ENCODE measurements at regions not wholly inside any gene's neighbourhood (a gene's known extent, or its start where the extent isn't known, plus 50 kb on each side); places are given as distances from the start of the nearest gene placed in this dataset.

DNA sequence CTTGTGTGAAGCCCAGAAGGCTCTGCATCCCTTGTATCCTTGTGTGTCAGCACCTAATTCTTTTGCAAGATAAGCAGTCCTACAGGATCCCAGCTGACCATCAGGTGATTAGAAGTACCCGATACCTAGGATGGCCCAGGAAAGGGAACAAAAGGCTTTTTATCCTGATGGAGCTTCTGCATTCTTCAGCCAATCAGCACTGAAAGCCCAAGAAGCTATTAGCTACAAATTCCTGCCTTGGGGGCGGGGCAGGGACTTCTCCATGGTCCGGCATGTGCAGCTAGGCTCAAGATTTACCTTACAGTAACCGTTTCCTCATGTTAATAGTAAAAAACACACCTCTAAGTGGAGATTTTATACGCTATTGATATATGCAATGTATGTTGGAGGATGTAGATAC lies 264.6 kb upstream of the THUMPD2 start:
- no peak overlapping the region for H3K4me3 ChIP-seq
- H3K9me3 ChIP-seq (ENCODE audit: low read depth, low read length): no peaks in the 10 kb centered on the region

DNA sequence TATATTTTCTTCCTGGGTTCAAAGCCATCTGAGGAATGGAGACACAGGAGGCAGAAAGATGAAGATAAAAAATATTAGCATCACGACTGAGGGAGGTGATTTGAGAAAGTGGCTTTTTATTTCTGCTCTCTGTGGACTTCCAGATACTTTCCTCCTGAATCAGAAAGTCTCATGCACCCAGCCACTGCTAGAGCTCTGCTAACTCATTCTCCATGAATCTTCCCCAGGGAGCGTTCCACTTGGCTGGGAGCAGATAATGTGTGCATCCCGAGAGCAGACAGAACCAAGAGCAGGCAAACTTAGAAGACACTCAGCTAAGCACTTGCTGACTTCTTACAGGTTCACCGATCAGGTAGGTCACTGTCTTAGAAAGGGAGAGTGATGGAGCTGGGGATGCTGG lies 264.1 kb upstream of the THUMPD2 start:
- no peaks in the 10 kb centered on the region for H3K9me3 ChIP-seq (ENCODE audit: low read depth, low read length)
- no peak overlapping the region for H3K4me3 ChIP-seq
- no peak overlapping the region for H3K27ac ChIP-seq
- H3K9ac ChIP-seq (ENCODE audit: insufficient read length): no peak overlapping the region
- no peaks in the 10 kb centered on the region for H3K36me3 ChIP-seq (ENCODE audit: insufficient read depth, low read length)
- DNase-seq (ENCODE audit: low read depth, low spot score): no peak
- TF ChIP-seq EZH2 (IDR thresholded peaks at IDR 0.05): no peak
- TF ChIP-seq POLR2AphosphoS5 (IDR thresholded peaks at IDR 0.05; ENCODE audit: borderline replicate concordance, low read depth, low read length): no peak
- no peak for TF ChIP-seq FOXP2 (optimal IDR thresholded peaks at IDR 0.05; ENCODE audit: control extremely low read depth, extremely low read length, insufficient read depth)

More for the DNA sequence above, 264.6 kb upstream of the THUMPD2 start:
- no peak for DNase-seq (ENCODE audit: low read depth, low spot score)
- no peak overlapping the region for H3K9ac ChIP-seq (ENCODE audit: insufficient read length)
- H3K27ac ChIP-seq: no peak overlapping the region
- no peak for TF ChIP-seq POLR2AphosphoS5 (IDR thresholded peaks at IDR 0.05; ENCODE audit: borderline replicate concordance, low read depth, low read length)
- no peaks in the 10 kb centered on the region for H3K36me3 ChIP-seq (ENCODE audit: insufficient read depth, low read length)

DNA sequence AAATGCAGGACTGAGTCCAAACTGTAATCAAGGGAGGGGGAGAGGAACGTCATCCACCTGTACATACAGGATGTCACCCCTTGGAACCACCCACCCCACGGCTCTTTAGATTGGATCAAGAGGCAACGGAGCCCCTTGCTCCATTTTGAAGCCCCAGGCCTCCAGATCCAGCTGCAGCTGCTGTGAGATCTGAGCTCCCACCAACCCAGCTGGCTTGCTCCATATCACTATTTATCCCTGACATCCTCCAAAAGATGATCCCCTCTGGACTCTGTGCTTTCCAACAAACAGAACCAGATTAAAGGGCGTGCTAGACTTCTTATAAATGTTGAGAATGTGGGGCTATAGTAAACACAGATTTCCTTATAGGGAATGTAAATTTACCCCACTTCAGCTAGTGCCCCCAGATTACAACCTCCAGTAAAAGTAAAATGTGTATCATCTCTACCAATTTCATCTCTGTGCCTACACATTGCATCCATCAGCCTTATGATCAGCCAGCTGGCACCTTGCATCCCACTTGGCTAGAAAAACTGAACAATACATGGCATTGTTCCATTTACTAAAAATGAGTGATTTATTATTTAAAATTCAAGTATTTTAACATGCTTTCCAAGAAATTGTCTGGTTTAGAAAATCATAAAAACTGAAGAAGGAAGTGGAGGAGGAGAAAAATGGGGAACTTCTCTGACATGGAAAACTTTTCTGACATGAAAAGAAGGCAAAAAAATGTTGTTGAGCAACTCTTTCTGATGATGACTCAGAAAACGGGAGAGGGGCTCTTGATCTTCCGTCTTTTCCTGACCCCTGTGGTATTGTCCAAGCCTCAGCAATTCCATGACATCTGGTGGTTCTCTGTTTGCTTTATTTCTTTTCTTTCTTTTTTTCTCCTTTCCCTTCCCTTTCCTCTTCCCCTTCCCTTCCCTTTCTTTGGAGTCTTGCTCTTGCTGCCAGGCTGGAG lies 262.6 kb upstream of the THUMPD2 start:
- Histone ChIP-seq H3K27ac (no peak overlapping the region), H3K9me3 (ENCODE audit: low read depth, low read length) (no peaks in the 10 kb centered on the region), H3K4me3 (no peak overlapping the region), H3K36me3 (ENCODE audit: insufficient read depth, low read length) (no peaks in the 10 kb centered on the region), H3K9ac (ENCODE audit: insufficient read length) (no peak overlapping the region)
- no peak for DNase-seq (ENCODE audit: low read depth, low spot score)
- TF ChIP-seq POLR2AphosphoS5 (IDR thresholded peaks at IDR 0.05; ENCODE audit: borderline replicate concordance, low read depth, low read length): no peak
- no peak for TF ChIP-seq EZH2 (IDR thresholded peaks at IDR 0.05)
- TF ChIP-seq FOXP2 (optimal IDR thresholded peaks at IDR 0.05; ENCODE audit: control extremely low read depth, extremely low read length, insufficient read depth): no peak

DNA sequence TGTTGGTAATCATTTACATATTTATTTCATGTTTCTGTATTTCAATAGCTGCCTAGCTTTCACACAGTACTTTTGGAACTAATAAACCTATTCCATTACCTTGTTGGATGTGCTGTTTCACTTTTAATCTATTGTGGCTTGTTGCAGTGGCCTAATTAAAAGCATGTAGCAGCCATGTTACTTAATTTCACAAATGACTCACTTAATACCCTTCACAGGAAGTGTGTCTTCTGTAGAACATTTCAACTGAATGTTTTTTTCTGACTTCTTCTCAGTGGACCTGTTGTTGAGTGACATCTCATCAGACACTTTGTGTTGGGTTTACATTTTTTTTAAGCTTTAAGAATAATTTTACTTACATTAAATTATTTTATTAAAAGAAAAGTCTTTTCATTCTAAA lies 260.5 kb upstream of the THUMPD2 start:
- H3K9ac ChIP-seq (ENCODE audit: insufficient read length): no peak overlapping the region
- H3K4me3 ChIP-seq: no peak overlapping the region
- no peaks in the 10 kb centered on the region for H3K9me3 ChIP-seq (ENCODE audit: low read depth, low read length)
- TF ChIP-seq FOXP2 (optimal IDR thresholded peaks at IDR 0.05; ENCODE audit: control extremely low read depth, extremely low read length, insufficient read depth) (no peak), EZH2 (IDR thresholded peaks at IDR 0.05) (no peak), POLR2AphosphoS5 (IDR thresholded peaks at IDR 0.05; ENCODE audit: borderline replicate concordance, low read depth, low read length) (no peak)
- H3K27ac ChIP-seq: no peak overlapping the region
- no peaks in the 10 kb centered on the region for H3K36me3 ChIP-seq (ENCODE audit: insufficient read depth, low read length)
- no peak for DNase-seq (ENCODE audit: low read depth, low spot score)

DNA sequence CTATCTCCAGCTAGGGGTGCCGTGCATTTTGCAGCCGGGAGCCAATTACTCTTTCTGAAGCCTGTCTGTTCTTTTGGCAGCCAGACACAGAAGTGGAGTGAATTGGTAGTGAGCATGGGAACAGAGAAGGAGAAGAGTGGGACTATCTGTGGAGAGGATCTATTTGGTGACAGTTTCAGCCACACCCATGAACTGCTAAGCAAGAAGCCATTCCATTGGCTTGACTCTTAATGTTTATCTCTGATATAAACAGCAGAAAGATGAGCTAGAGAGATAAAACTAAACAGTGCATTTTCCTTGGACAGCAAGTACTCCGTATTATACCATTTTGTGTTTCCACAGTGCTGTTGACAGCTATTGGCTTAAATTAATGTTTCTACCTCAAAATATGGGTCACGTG lies 259.6 kb upstream of the THUMPD2 start:
- no peak overlapping the region for H3K27ac ChIP-seq
- H3K9ac ChIP-seq (ENCODE audit: insufficient read length): no peak overlapping the region
- H3K9me3 ChIP-seq (ENCODE audit: low read depth, low read length): no peaks in the 10 kb centered on the region
- H3K36me3 ChIP-seq (ENCODE audit: insufficient read depth, low read length): no peaks in the 10 kb centered on the region
- no peak for DNase-seq (ENCODE audit: low read depth, low spot score)
- TF ChIP-seq POLR2AphosphoS5 (IDR thresholded peaks at IDR 0.05; ENCODE audit: borderline replicate concordance, low read depth, low read length) (no peak), EZH2 (IDR thresholded peaks at IDR 0.05) (no peak), FOXP2 (optimal IDR thresholded peaks at IDR 0.05; ENCODE audit: control extremely low read depth, extremely low read length, insufficient read depth) (no peak)
- no peak overlapping the region for H3K4me3 ChIP-seq

DNA sequence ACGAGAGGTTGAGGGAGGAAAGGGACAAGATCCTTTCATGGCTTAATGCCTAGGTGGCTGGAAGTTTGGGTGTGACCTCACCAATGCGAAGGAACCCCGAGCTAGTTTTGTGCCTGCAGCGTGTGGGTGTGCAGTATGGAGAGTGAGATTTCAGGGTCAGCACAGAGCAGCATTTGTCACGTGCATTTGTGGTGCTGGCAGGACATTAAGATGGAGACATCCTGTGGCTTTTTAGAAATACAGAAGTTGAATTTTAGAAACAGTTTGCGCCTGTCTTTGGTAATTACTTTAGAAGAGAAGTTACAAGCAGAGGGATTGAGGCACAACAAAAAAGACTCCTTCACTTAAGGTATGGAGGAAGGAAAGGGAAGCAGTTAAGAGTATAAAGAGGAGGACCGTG lies 258.2 kb upstream of the THUMPD2 start:
- Histone ChIP-seq H3K27ac (no peak overlapping the region), H3K9me3 (ENCODE audit: low read depth, low read length) (no peaks in the 10 kb centered on the region), H3K9ac (ENCODE audit: insufficient read length) (no peak overlapping the region), H3K36me3 (ENCODE audit: insufficient read depth, low read length) (no peaks in the 10 kb centered on the region), H3K4me3 (no peak overlapping the region)
- TF ChIP-seq EZH2 (IDR thresholded peaks at IDR 0.05) (no peak), POLR2AphosphoS5 (IDR thresholded peaks at IDR 0.05; ENCODE audit: borderline replicate concordance, low read depth, low read length) (no peak), FOXP2 (optimal IDR thresholded peaks at IDR 0.05; ENCODE audit: control extremely low read depth, extremely low read length, insufficient read depth) (no peak)
- no peak for DNase-seq (ENCODE audit: low read depth, low spot score)

DNA sequence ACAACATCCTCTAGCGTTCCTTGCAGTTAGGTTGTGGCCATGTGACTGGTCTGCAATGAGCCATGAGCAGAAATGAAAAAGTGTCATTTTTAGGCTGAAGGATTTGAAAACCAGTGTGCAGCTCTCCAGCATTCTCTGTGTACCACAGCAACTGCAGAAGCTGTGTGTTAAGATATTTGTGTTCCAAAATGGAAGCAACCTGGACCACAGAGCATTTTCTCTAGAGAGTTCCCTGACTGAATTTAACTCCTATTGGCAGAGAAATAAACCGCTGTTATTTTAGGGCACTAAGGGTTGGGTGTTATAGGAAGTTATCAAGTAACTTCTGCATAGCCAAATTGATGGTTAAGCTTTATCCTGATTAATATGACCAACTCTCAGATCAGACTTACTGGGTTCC lies 257.2 kb upstream of the THUMPD2 start:
- TF ChIP-seq FOXP2 (optimal IDR thresholded peaks at IDR 0.05; ENCODE audit: control extremely low read depth, extremely low read length, insufficient read depth): no peak
- TF ChIP-seq EZH2 (IDR thresholded peaks at IDR 0.05): no peak
- no peak for TF ChIP-seq POLR2AphosphoS5 (IDR thresholded peaks at IDR 0.05; ENCODE audit: borderline replicate concordance, low read depth, low read length)
- no peak overlapping the region for H3K9ac ChIP-seq (ENCODE audit: insufficient read length)
- H3K36me3 ChIP-seq (ENCODE audit: insufficient read depth, low read length): no peaks in the 10 kb centered on the region
- H3K9me3 ChIP-seq (ENCODE audit: low read depth, low read length): no peaks in the 10 kb centered on the region
- no peak overlapping the region for H3K27ac ChIP-seq
- DNase-seq (ENCODE audit: low read depth, low spot score): no peak
- no peak overlapping the region for H3K4me3 ChIP-seq

DNA sequence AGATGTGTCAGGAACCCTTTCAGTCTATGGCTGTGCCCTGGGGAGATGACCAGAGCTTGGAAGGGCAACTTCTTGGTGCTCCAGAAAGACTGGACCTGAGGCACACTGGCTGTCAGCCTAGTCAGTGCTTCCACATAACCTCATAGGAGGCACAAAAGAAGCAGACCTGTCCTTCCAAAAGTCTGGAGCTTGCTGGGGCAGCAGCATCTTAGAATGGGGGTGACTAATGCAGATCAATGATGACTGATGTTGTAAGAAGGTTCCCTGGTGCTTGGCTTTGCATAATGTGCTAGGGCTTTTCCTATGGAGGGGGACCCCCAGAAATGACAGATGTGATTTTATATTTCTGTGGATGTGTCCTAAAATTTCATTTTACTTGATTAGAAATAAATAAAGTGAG lies 255.7 kb upstream of the THUMPD2 start:
- Histone ChIP-seq H3K4me3 (no peak overlapping the region), H3K36me3 (ENCODE audit: insufficient read depth, low read length) (no peaks in the 10 kb centered on the region), H3K27ac (no peak overlapping the region), H3K9me3 (ENCODE audit: low read depth, low read length) (no peaks in the 10 kb centered on the region), H3K9ac (ENCODE audit: insufficient read length) (no peak overlapping the region)
- TF ChIP-seq POLR2AphosphoS5 (IDR thresholded peaks at IDR 0.05; ENCODE audit: borderline replicate concordance, low read depth, low read length): no peak
- no peak for TF ChIP-seq FOXP2 (optimal IDR thresholded peaks at IDR 0.05; ENCODE audit: control extremely low read depth, extremely low read length, insufficient read depth)
- TF ChIP-seq EZH2 (IDR thresholded peaks at IDR 0.05): no peak
- DNase-seq (ENCODE audit: low read depth, low spot score): no peak
